Peyer's patch (tissue), 4 donors: ENCODE measurements at regions not wholly inside any gene's neighbourhood (a gene's known extent, or its start where the extent isn't known, plus 50 kb on each side); places are given as distances from the start of the nearest gene placed in this dataset.

Source experiments
- DNase-seq, 3 donors: peaks; one replicate each; pipeline ENCODE4 v3.0.0-alpha.2; 2017 to 2019
- H3K27ac ChIP-seq, 4 donors: fragments of 200-600 bp; sonication (generic); one replicate each; pipeline ENCODE4 v1.5.1; 2016 to 2019
- H3K27me3 ChIP-seq, 2 donors: fragments of 200-600 bp; sonication (generic); one replicate each; pipeline ENCODE4 v1.5.1; 2019
- H3K36me3 ChIP-seq, 3 donors: fragments of 200-600 bp; sonication (generic); one replicate each; pipeline ENCODE4 v1.5.1; 2016 to 2019
- H3K4me1 ChIP-seq, 4 donors: fragments of 200-600 bp; sonication (generic); one replicate each; pipeline ENCODE4 v1.5.1; 2016 to 2019
- H3K4me3 ChIP-seq, 4 donors: fragments of 200-600 bp; sonication (generic); 1 replicate in 3 of 4; 2 replicates in 1 of 4; pipeline ENCODE4 v1.5.1; 2016 to 2019; ENCODE audit warnings: mild to moderate bottlenecking in 1 of 4
- H3K9me3 ChIP-seq, 4 donors: fragments of 200-600 bp; sonication (generic); one replicate each; pipeline ENCODE4 v1.5.1; 2016 to 2019; ENCODE audit warnings: mild to moderate bottlenecking in 1 of 4
- CTCF ChIP-seq, 6 experiments: fragments of 450-650 bp in 4 of 6; fragments of 200-600 bp in 2 of 6; sonication (generic) in 1 of 6; IDR thresholded peaks; one replicate each; pipeline ENCODE4 v1.5.1; 2017 to 2019; ENCODE audit warnings: antibody characterized with exemption in 6 of 6, mild to moderate bottlenecking in 3 of 6, moderate library complexity in 1 of 6
- POLR2A ChIP-seq, 2 donors: fragments of 450-650 bp; IDR thresholded peaks; one replicate each; pipeline ENCODE4 v1.5.1; 2017; ENCODE audit warnings: antibody characterized with exemption in 2 of 2, mild to moderate bottlenecking in 2 of 2, moderate library complexity in 2 of 2

GRCh38 chr1:61011561-61012263 is 70.6 kb upstream of the NFIA start:
- Histone ChIP-seq H3K9me3 (no peaks in the 10 kb centered on the region), H3K4me3 (no peak overlapping the region), H3K27ac (no peak overlapping the region), H3K27me3 (no peaks in the 10 kb centered on the region), H3K4me1 (no peaks in the 10 kb centered on the region), H3K36me3 (no peaks in the 10 kb centered on the region)
- TF ChIP-seq POLR2A (IDR thresholded peaks at IDR 0.05) = no peak
- no peak for DNase-seq

- H3K9me3 ChIP-seq = no peaks in the 10 kb centered on the region
- H3K4me1 ChIP-seq = no peaks in the 10 kb centered on the region
- TF ChIP-seq CTCF (IDR thresholded peaks at IDR 0.05) (no peak), POLR2A (IDR thresholded peaks at IDR 0.05) (no peak)
- DNase-seq = no peak
- H3K27ac ChIP-seq = no peak overlapping the region
- H3K27me3 ChIP-seq = no peaks in the 10 kb centered on the region
- H3K4me3 ChIP-seq = no peak overlapping the region
- H3K36me3 ChIP-seq = no peaks in the 10 kb centered on the region
Observed at GRCh38 chr1:61007534-61008364, 74.6 kb upstream of the NFIA start.

GRCh38 chr1:61005614-61006580 is 76.5 kb upstream of the NFIA start:
- no peak for TF ChIP-seq POLR2A (IDR thresholded peaks at IDR 0.05)

GRCh38 chr1:61004262-61005003 is 77.9 kb upstream of the NFIA start:
- H3K27ac ChIP-seq = no peak overlapping the region
- no peak overlapping the region for H3K4me3 ChIP-seq

More at GRCh38 chr1:61005614-61006580, 76.5 kb upstream of the NFIA start:
- Histone ChIP-seq H3K9me3 (no peaks in the 10 kb centered on the region), H3K36me3 (no peaks in the 10 kb centered on the region), H3K4me1 (no peaks in the 10 kb centered on the region), H3K27me3 (no peaks in the 10 kb centered on the region), H3K4me3 (no peak overlapping the region), H3K27ac (no peak overlapping the region)
- no peak for DNase-seq

GRCh38 chr1:61000327-61000726 is 82.0 kb upstream of the NFIA start:
- Histone ChIP-seq H3K27ac (no peak overlapping the region), H3K27me3 (no peaks in the 10 kb centered on the region), H3K4me1 (no peaks in the 10 kb centered on the region), H3K36me3 (no peaks in the 10 kb centered on the region), H3K9me3 (no peaks in the 10 kb centered on the region), H3K4me3 (no peak overlapping the region)
- DNase-seq = no peak
- TF ChIP-seq POLR2A (IDR thresholded peaks at IDR 0.05) = no peak
- TF ChIP-seq CTCF (IDR thresholded peaks at IDR 0.05) = no peak

More at GRCh38 chr1:61004262-61005003, 77.9 kb upstream of the NFIA start:
- Histone ChIP-seq H3K27me3 (no peaks in the 10 kb centered on the region), H3K36me3 (no peaks in the 10 kb centered on the region), H3K4me1 (no peaks in the 10 kb centered on the region), H3K9me3 (no peaks in the 10 kb centered on the region)
- TF ChIP-seq POLR2A (IDR thresholded peaks at IDR 0.05) (no peak), CTCF (IDR thresholded peaks at IDR 0.05) (no peak)
- DNase-seq = no peak

- Histone ChIP-seq H3K27me3 (no peaks in the 10 kb centered on the region), H3K36me3 (no peaks in the 10 kb centered on the region), H3K4me3 (no peak overlapping the region), H3K27ac (no peak overlapping the region), H3K4me1 (no peaks in the 10 kb centered on the region), H3K9me3 (no peaks in the 10 kb centered on the region)
- TF ChIP-seq CTCF (IDR thresholded peaks at IDR 0.05) (no peak), POLR2A (IDR thresholded peaks at IDR 0.05) (no peak)
- no peak for DNase-seq
Observed at GRCh38 chr1:60998786-60999185, 83.6 kb upstream of the NFIA start.
